ENCODE measurements at regions not wholly inside any gene's neighbourhood (a gene's known extent, or its start where the extent isn't known, plus 50 kb on each side); places are given as distances from the start of the nearest gene placed in this dataset.
"Not testable (repeated sequence)": the region's sequence is repeated elsewhere in the genome, so short reads cannot be mapped to it uniquely, and the experiment has no call there.

GRCh38 chr14:58746701-58747100, 108.9 kb downstream of the DACT1 start:
- no peak overlapping the region for H3K4me3 ChIP-seq (ENCODE audit: insufficient read length, low read depth)
- no peaks in the 10 kb centered on the region for H3K9me3 ChIP-seq (ENCODE audit: insufficient read depth, low read length)
- no peaks in the 10 kb centered on the region for H3K36me3 ChIP-seq (ENCODE audit: insufficient read depth, insufficient read length, low read length)
- no peaks in the 10 kb centered on the region for H3K27me3 ChIP-seq (ENCODE audit: insufficient read depth, insufficient read length)
- TF ChIP-seq YY1 (IDR thresholded peaks at IDR 0.05; ENCODE audit: insufficient read depth, insufficient read length) (no peak), SUZ12 (IDR thresholded peaks at IDR 0.05; ENCODE audit: extremely low read depth, insufficient read depth, insufficient read length) (no peak), ZNF274 (IDR thresholded peaks at IDR 0.05; ENCODE audit: low read depth, low read length) (no peak)
- H3K4me1 ChIP-seq (ENCODE audit: insufficient read depth, insufficient read length), result no peaks in the 10 kb centered on the region
- H3K9ac ChIP-seq (ENCODE audit: insufficient read length, low read depth), result no peak overlapping the region
- DNase-seq (ENCODE audit: low read depth, low spot score), result no peak

DNA sequence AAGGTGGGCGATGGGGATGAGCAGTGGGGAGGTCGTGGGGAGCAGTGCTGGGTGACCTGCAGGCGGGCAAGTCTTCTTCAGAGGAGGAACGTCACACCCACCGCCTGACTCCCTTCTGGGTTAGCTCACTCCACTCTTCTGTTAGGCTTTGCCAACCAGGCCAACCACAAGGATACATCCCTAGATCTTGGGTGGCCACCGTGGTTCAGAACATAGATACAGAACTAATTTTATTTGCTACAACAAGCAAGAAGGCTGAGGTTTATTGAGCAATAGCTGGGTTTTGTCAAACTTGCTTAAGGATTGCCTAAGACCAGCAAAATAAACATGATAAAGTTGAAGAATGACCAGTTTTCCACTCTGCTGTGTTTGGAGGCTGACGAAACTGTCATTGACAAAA, 109.4 kb downstream of the DACT1 start:
- H3K4me3 ChIP-seq (ENCODE audit: insufficient read length, low read depth), result no peak overlapping the region
- H3K36me3 ChIP-seq (ENCODE audit: insufficient read depth, insufficient read length, low read length), result no peaks in the 10 kb centered on the region
- no peaks in the 10 kb centered on the region for H3K9me3 ChIP-seq (ENCODE audit: insufficient read depth, low read length)
- TF ChIP-seq ZNF274 (IDR thresholded peaks at IDR 0.05; ENCODE audit: low read depth, low read length) (no peak), SUZ12 (IDR thresholded peaks at IDR 0.05; ENCODE audit: extremely low read depth, insufficient read depth, insufficient read length) (no peak), YY1 (IDR thresholded peaks at IDR 0.05; ENCODE audit: insufficient read depth, insufficient read length) (no peak)
- H3K27me3 ChIP-seq (ENCODE audit: insufficient read depth, insufficient read length), result no peaks in the 10 kb centered on the region
- no peaks in the 10 kb centered on the region for H3K4me1 ChIP-seq (ENCODE audit: insufficient read depth, insufficient read length)
- DNase-seq (ENCODE audit: low read depth, low spot score), result no peak
- H3K9ac ChIP-seq (ENCODE audit: insufficient read length, low read depth), result no peak overlapping the region

DNA sequence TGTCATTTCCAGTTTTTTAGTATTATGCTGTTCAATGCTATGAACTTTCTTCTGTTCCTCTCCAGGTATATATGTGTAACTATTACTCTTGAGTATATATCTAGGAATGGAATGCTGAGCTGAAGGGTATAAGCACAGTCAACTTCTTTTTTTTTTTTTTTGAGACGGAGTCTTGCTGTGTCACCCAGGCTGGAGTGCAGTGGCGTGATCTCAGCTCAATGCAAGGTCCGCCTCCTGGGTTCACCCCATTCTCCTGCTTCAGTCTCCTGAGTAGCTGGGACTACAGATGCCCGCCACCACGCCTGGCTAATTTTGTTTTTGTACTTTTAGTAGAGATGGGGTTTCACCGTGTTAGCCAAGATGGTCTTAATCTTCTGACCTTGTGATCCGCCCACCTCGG, 110.5 kb downstream of the DACT1 start:
- H3K36me3 ChIP-seq (ENCODE audit: insufficient read depth, insufficient read length, low read length); H3K9ac ChIP-seq (ENCODE audit: insufficient read length, low read depth); H3K4me3 ChIP-seq (ENCODE audit: insufficient read length, low read depth); H3K9me3 ChIP-seq (ENCODE audit: insufficient read depth, low read length); H3K4me1 ChIP-seq (ENCODE audit: insufficient read depth, insufficient read length); DNase-seq (ENCODE audit: low read depth, low spot score); H3K27me3 ChIP-seq (ENCODE audit: insufficient read depth, insufficient read length): not testable (repeated sequence)

GRCh38 chr14:58749066-58749669, 111.4 kb downstream of the DACT1 start:
- Histone ChIP-seq H3K27me3 (ENCODE audit: insufficient read depth, insufficient read length) (no peaks in the 10 kb centered on the region), H3K9me3 (ENCODE audit: insufficient read depth, low read length) (no peaks in the 10 kb centered on the region), H3K4me3 (ENCODE audit: insufficient read length, low read depth) (no peak overlapping the region), H3K4me1 (ENCODE audit: insufficient read depth, insufficient read length) (no peaks in the 10 kb centered on the region), H3K9ac (ENCODE audit: insufficient read length, low read depth) (no peak overlapping the region), H3K36me3 (ENCODE audit: insufficient read depth, insufficient read length, low read length) (no peaks in the 10 kb centered on the region)
- DNase-seq (ENCODE audit: low read depth, low spot score), result no peak
- TF ChIP-seq YY1 (IDR thresholded peaks at IDR 0.05; ENCODE audit: insufficient read depth, insufficient read length) (no peak), ZNF274 (IDR thresholded peaks at IDR 0.05; ENCODE audit: low read depth, low read length) (no peak), SUZ12 (IDR thresholded peaks at IDR 0.05; ENCODE audit: extremely low read depth, insufficient read depth, insufficient read length) (no peak)

- H3K27me3 ChIP-seq (ENCODE audit: insufficient read depth, insufficient read length), result no peaks in the 10 kb centered on the region
- H3K36me3 ChIP-seq (ENCODE audit: insufficient read depth, insufficient read length, low read length), result no peaks in the 10 kb centered on the region
- TF ChIP-seq SUZ12 (IDR thresholded peaks at IDR 0.05; ENCODE audit: extremely low read depth, insufficient read depth, insufficient read length) (no peak), ZNF274 (IDR thresholded peaks at IDR 0.05; ENCODE audit: low read depth, low read length) (no peak), YY1 (IDR thresholded peaks at IDR 0.05; ENCODE audit: insufficient read depth, insufficient read length) (no peak)
- DNase-seq (ENCODE audit: low read depth, low spot score), result no peak
- no peak overlapping the region for H3K9ac ChIP-seq (ENCODE audit: insufficient read length, low read depth)
- H3K9me3 ChIP-seq (ENCODE audit: insufficient read depth, low read length), result no peaks in the 10 kb centered on the region
- H3K4me1 ChIP-seq (ENCODE audit: insufficient read depth, insufficient read length), result no peaks in the 10 kb centered on the region
- no peak overlapping the region for H3K4me3 ChIP-seq (ENCODE audit: insufficient read length, low read depth)
These were observed 112.8 kb downstream of the DACT1 start for GRCh38 chr14:58750321-58751269.

DNA sequence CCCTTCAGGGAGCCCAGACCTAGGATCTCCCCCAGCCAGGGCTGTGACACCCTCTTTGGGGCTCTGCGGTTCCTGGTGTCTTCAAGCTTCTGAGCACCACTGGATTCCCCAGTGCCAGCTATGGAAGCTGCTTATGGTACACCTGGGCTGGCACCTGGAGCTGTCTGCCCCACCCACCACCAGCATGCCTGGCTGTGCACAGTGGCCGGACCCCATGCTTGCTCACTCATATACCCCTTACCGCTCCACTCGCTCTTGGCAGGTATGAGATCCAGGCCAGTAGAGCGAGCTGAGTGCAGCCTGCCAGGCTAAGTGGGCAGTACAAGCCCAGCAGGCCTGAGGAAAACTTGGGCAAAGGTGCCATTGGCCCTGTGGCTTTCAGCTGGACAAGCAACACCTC, 114.0 kb downstream of the DACT1 start:
- H3K36me3 ChIP-seq (ENCODE audit: insufficient read depth, insufficient read length, low read length), result no peaks in the 10 kb centered on the region
- H3K9ac ChIP-seq (ENCODE audit: insufficient read length, low read depth), result no peak overlapping the region
- H3K4me3 ChIP-seq (ENCODE audit: insufficient read length, low read depth), result no peak overlapping the region
- TF ChIP-seq YY1 (IDR thresholded peaks at IDR 0.05; ENCODE audit: insufficient read depth, insufficient read length) (no peak), SUZ12 (IDR thresholded peaks at IDR 0.05; ENCODE audit: extremely low read depth, insufficient read depth, insufficient read length) (no peak), ZNF274 (IDR thresholded peaks at IDR 0.05; ENCODE audit: low read depth, low read length) (no peak)
- DNase-seq (ENCODE audit: low read depth, low spot score), result no peak
- H3K27me3 ChIP-seq (ENCODE audit: insufficient read depth, insufficient read length), result no peaks in the 10 kb centered on the region
- no peaks in the 10 kb centered on the region for H3K4me1 ChIP-seq (ENCODE audit: insufficient read depth, insufficient read length)
- H3K9me3 ChIP-seq (ENCODE audit: insufficient read depth, low read length), result no peaks in the 10 kb centered on the region

DNA sequence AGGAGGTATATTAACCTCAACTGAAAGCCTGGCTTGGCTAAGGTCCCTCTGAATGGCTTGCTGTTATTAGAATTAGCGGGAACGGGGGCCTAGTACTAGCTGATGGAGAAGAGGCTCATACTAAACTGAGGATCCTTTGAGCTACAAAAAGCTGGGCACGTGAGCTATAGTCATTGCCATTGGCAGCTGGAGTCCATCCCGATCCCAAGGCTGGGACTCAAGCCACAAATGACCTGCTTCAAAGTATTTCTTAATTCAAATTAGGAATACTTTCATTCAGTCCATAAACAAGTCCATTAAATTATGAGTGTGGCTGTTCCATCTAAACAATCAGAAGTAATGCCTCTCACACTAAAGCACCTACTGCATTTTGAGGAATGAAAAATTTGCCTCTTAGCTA, 114.5 kb downstream of the DACT1 start:
- H3K27me3 ChIP-seq (ENCODE audit: insufficient read depth, insufficient read length), result no peaks in the 10 kb centered on the region
- H3K9me3 ChIP-seq (ENCODE audit: insufficient read depth, low read length), result no peaks in the 10 kb centered on the region
- no peak for DNase-seq (ENCODE audit: low read depth, low spot score)
- H3K4me3 ChIP-seq (ENCODE audit: insufficient read length, low read depth), result no peak overlapping the region
- H3K9ac ChIP-seq (ENCODE audit: insufficient read length, low read depth), result no peak overlapping the region
- no peaks in the 10 kb centered on the region for H3K36me3 ChIP-seq (ENCODE audit: insufficient read depth, insufficient read length, low read length)
- no peak for TF ChIP-seq SUZ12 (IDR thresholded peaks at IDR 0.05; ENCODE audit: extremely low read depth, insufficient read depth, insufficient read length)
- TF ChIP-seq YY1 (IDR thresholded peaks at IDR 0.05; ENCODE audit: insufficient read depth, insufficient read length), result no peak
- no peak for TF ChIP-seq ZNF274 (IDR thresholded peaks at IDR 0.05; ENCODE audit: low read depth, low read length)
- no peaks in the 10 kb centered on the region for H3K4me1 ChIP-seq (ENCODE audit: insufficient read depth, insufficient read length)

Measured in NT2/D1 (cell line).